Endothelial cell of umbilical vein (primary cell): ENCODE measurements at regions not wholly inside any gene's neighbourhood (a gene's known extent, or its start where the extent isn't known, plus 50 kb on each side); places are given as distances from the start of the nearest gene placed in this dataset.

Source experiments
- BruUV-seq: library from RNA; stranded (reverse); fragments of 400-500 nt; replicated peaks from 2 replicates; lab custom pipeline; 2021; lab: Mats Ljungman, UMichigan
- CTCF ChIA-PET: fragments of 300-600, 350-600 bp; sonication (Branson Sonifier 250); formaldehyde crosslinking; loops from one replicate; lab custom pipeline; 2021; ENCODE audit warnings: antibody characterized with exemption, inconsistent platforms; lab: Charles Lee
- POLR2A ChIA-PET: fragments of 300-600, 350-600 bp; sonication (Branson Sonifier 250); formaldehyde crosslinking; loops from one replicate; lab custom pipeline; 2021; ENCODE audit warnings: antibody characterized with exemption, inconsistent platforms; lab: Charles Lee
- DNase-seq: peaks from one replicate; pipeline ENCODE4 v3.0.0-alpha.2; 2011; ENCODE audit warnings: low read depth, low spot score
- FAIRE-seq: peaks from 2 replicates; lab custom pipeline; 2011; peaks lifted over from hg19 to GRCh38; lab: Jason Lieb, UNC
- H2AFZ ChIP-seq: 2 replicates; pipeline ENCODE4 v1.6.0; 2012; ENCODE audit warnings: low read depth, low read length, control low read depth, inconsistent platforms
- H3K27ac ChIP-seq: 2 replicates; pipeline ENCODE4 v1.5.1; 2011; ENCODE audit warnings: low read depth, mild to moderate bottlenecking, control low read depth, low read length, moderate library complexity; ENCODE audit not compliant: insufficient read depth
- H3K27me3 ChIP-seq, 2 experiments: 2 replicates each; pipeline versions ENCODE4 v1.6.0 to v1.6.1; 2011; ENCODE audit warnings: low read length in 2 of 2, mixed read lengths in 1 of 2; ENCODE audit not compliant: control insufficient read depth in 2 of 2, insufficient read depth in 2 of 2
- H3K36me3 ChIP-seq, 2 experiments: 2 replicates in 1 of 2; 3 replicates in 1 of 2; pipeline ENCODE4 v1.5.1; 2011; ENCODE audit warnings: low read length in 2 of 2, mild to moderate bottlenecking in 1 of 2, moderate library complexity in 1 of 2; ENCODE audit not compliant: control insufficient read depth in 2 of 2, insufficient read depth in 2 of 2; ENCODE audit errors: extremely low read depth in 1 of 2
- H3K4me1 ChIP-seq: 3 replicates; pipeline ENCODE4 v1.5.1; 2011; ENCODE audit warnings: mild to moderate bottlenecking, low read length; ENCODE audit not compliant: control insufficient read depth, insufficient read depth; ENCODE audit errors: extremely low read depth
- H3K4me2 ChIP-seq: 2 replicates; pipeline ENCODE4 v1.6.1; 2011; ENCODE audit warnings: low read length, control low read depth, mixed read lengths; ENCODE audit not compliant: insufficient read depth
- H3K4me3 ChIP-seq, 3 experiments: fragments of 200-600 bp in 1 of 3; sonication (generic), shearing (Covaris generic) in 1 of 3; replicated peaks in 1 of 3; 2 replicates each; pipeline ENCODE4 v1.5.1; 2011 to 2016; ENCODE audit warnings: control low read depth in 3 of 3, low read length in 3 of 3, mild to moderate bottlenecking in 2 of 3, inconsistent platforms in 1 of 3, low read depth in 1 of 3, moderate library complexity in 1 of 3; ENCODE audit not compliant: insufficient read depth in 1 of 3
- H3K79me2 ChIP-seq: 2 replicates; pipeline ENCODE4 v1.6.0; 2012; ENCODE audit warnings: low read length, inconsistent platforms; ENCODE audit not compliant: control insufficient read depth, insufficient read depth
- H3K9ac ChIP-seq: replicated peaks from 2 replicates; pipeline ENCODE3; 2011; ENCODE audit warnings: low read length, control low read depth; ENCODE audit not compliant: insufficient read depth; ENCODE audit errors: extremely low read depth
- H3K9me1 ChIP-seq: replicated peaks from 3 replicates; pipeline ENCODE4 v1.6.0; 2011; ENCODE audit warnings: mild to moderate bottlenecking, low read length; ENCODE audit not compliant: control insufficient read depth, insufficient read depth; ENCODE audit errors: extremely low read depth
- H3K9me3 ChIP-seq: replicated peaks from 2 replicates; pipeline ENCODE4 v1.5.1; 2012; ENCODE audit warnings: low read length, inconsistent platforms; ENCODE audit not compliant: control insufficient read depth, insufficient read depth
- H4K20me1 ChIP-seq: replicated peaks from 2 replicates; pipeline ENCODE3; 2011; ENCODE audit warnings: mild to moderate bottlenecking, low read length; ENCODE audit not compliant: control insufficient read depth, insufficient read depth; ENCODE audit errors: extremely low read depth
- CTCF ChIP-seq, 2 donors: IDR thresholded peaks; 1 replicate in 1 of 2; 2 replicates in 1 of 2; pipeline ENCODE4 v1.5.1; 2011; ENCODE audit warnings: low read length in 2 of 2, mild to moderate bottlenecking in 2 of 2, moderate library complexity in 2 of 2, control low read depth in 1 of 2, inconsistent platforms in 1 of 2, low read depth in 1 of 2; ENCODE audit not compliant: insufficient read depth in 1 of 2; ENCODE audit errors: extremely low read depth in 1 of 2
- EZH2 ChIP-seq: IDR thresholded peaks from 2 replicates; pipeline ENCODE4 v1.6.1; 2012; ENCODE audit warnings: borderline replicate concordance, low read depth, mild to moderate bottlenecking, moderate library complexity, low read length, inconsistent platforms; ENCODE audit not compliant: severe bottlenecking
- FOS ChIP-seq: IDR thresholded peaks from 2 replicates; pipeline ENCODE4 v1.6.1; 2011; ENCODE audit warnings: mild to moderate bottlenecking, low read length, moderate library complexity, borderline replicate concordance; ENCODE audit not compliant: insufficient read depth
- GATA2 ChIP-seq: IDR thresholded peaks from 2 replicates; pipeline ENCODE4 v1.7.0; 2011; ENCODE audit warnings: low read depth, mild to moderate bottlenecking, moderate library complexity, mixed read lengths, low read length; ENCODE audit not compliant: insufficient read length, insufficient read depth
- JUN ChIP-seq: IDR thresholded peaks from 2 replicates; pipeline ENCODE4 v1.6.1; 2011; ENCODE audit warnings: borderline replicate concordance, low read depth; ENCODE audit not compliant: insufficient read length, insufficient read depth
- MAX ChIP-seq: IDR thresholded peaks from 2 replicates; pipeline ENCODE4 v1.6.1; 2011; ENCODE audit not compliant: insufficient read depth, insufficient read length
- MYC ChIP-seq: IDR thresholded peaks from one replicate; pipeline ENCODE4 v1.6.1; 2011; ENCODE audit warnings: mild to moderate bottlenecking, low read depth, low read length
- POLR2A ChIP-seq: IDR thresholded peaks from 2 replicates; pipeline ENCODE4 v1.6.1; 2012; ENCODE audit warnings: low read depth, mild to moderate bottlenecking, control low read depth, low read length
- POLR2AphosphoS5 ChIP-seq: IDR thresholded peaks from 2 replicates; pipeline ENCODE4 v1.6.1; 2012; ENCODE audit warnings: low read depth, mild to moderate bottlenecking, control low read depth, low read length, moderate library complexity; ENCODE audit not compliant: insufficient read depth
- dilution Hi-C: fragments of 300-500 bp; cut with MboI; formaldehyde crosslinking; loops from one replicate; pipeline ENCODE4 v1.15.0; 2019; ENCODE audit warnings: low sequenced_read_pairs; ENCODE audit not compliant: extremely low pct_ligation_motif_present
- intact Hi-C: fragments of 100-400 bp; cut with micrococcal nuclease; formaldehyde crosslinking; loops from one replicate; pipeline ENCODE4 v1.10.0; 2022

GRCh38 chr9:97788763-97789663 lies 64.0 kb upstream of the FOXE1 start:
- Histone ChIP-seq H3K9me3 (no peaks in the 10 kb centered on the region), H3K9me1 (no peaks in the 10 kb centered on the region), H3K4me3 (no peak overlapping the region), H3K4me1 (no peaks in the 10 kb centered on the region), H3K4me2 (no peak overlapping the region), H2AFZ (no peak overlapping the region), H3K9ac (no peak overlapping the region), H4K20me1 (no peaks in the 10 kb centered on the region), H3K27ac (no peak overlapping the region), H3K79me2 (no peaks in the 10 kb centered on the region), H3K36me3 (no peaks in the 10 kb centered on the region), H3K27me3 (peaks cover 9 to 17% of the 10 kb centered on the region in 2 experiments)
- BruUV-seq: no TSS peak
- CTCF ChIA-PET: no interaction called here
- FAIRE-seq: no peak
- POLR2A ChIA-PET: no interaction called here
- DNase-seq: no peak
- intact Hi-C loops (loop anchor here (5.0 kb wide), 1 partner anchor 212 kb away; no protein-coding TSS in a partner anchor), dilution Hi-C loops (no loop called here)
- TF ChIP-seq MAX (no peak), MYC (no peak), POLR2AphosphoS5 (no peak), EZH2 (no peak), JUN (no peak), FOS (no peak), CTCF (IDR thresholded peaks at IDR 0.05; ENCODE audit: extremely low read depth in 1 of 2, insufficient read depth in 1 of 2, low read depth in 1 of 2, low read length in 2 of 2) (no peak), GATA2 (no peak), POLR2A (no peak)
